IMR-90 (cell line): ENCODE measurements at regions not wholly inside any gene's neighbourhood (a gene's known extent, or its start where the extent isn't known, plus 50 kb on each side); places are given as distances from the start of the nearest gene placed in this dataset.

Experiments
- ATAC-seq: fragments of 200-7000 bp; cut with Tn5 transposase; 2 replicates; pipeline ENCODE4 v1.9.1; 2020; ENCODE audit warnings: low read depth, mild to moderate bottlenecking, moderate library complexity
- BruUV-seq: library from RNA; stranded (reverse); fragments of 400-500 nt; replicated peaks from 2 replicates; lab custom pipeline; 2021; lab: Mats Ljungman, UMichigan
- CTCF ChIA-PET: fragments of 300-600 bp; formaldehyde crosslinking; extraction: SDS; loops from one replicate; lab custom pipeline; 2021; ENCODE audit warnings: antibody characterized with exemption; lab: Yijun Ruan, JAX
- POLR2A ChIA-PET: fragments of 300-600 bp; sonication (Branson Sonifier 250); formaldehyde crosslinking; loops from one replicate; lab custom pipeline; 2022; ENCODE audit warnings: antibody characterized with exemption; ENCODE audit not compliant: unreplicated experiment; lab: Charles Lee
- DNase-seq: peaks from one replicate; pipeline ENCODE4 v3.0.0; 2013
- H2AFZ ChIP-seq: replicated peaks from 2 replicates; pipeline ENCODE3; 2013; ENCODE audit warnings: low read length, mild to moderate bottlenecking; ENCODE audit not compliant: poor library complexity
- H2AK5ac ChIP-seq: 2 replicates; pipeline ENCODE4 v1.6.1; 2013; ENCODE audit warnings: low read depth, low read length, inconsistent platforms
- H2AK9ac ChIP-seq: replicated peaks from 2 replicates; pipeline ENCODE3; 2013; ENCODE audit warnings: mild to moderate bottlenecking, low read depth, low read length, moderate library complexity; ENCODE audit not compliant: poor library complexity
- H2BK120ac ChIP-seq: 2 replicates; pipeline ENCODE4 v1.6.1; 2013; ENCODE audit warnings: low read depth, low read length, inconsistent platforms
- H2BK15ac ChIP-seq: 3 replicates; pipeline ENCODE4 v1.6.1; 2013; ENCODE audit warnings: low read depth, low read length, inconsistent platforms
- H2BK20ac ChIP-seq: 2 replicates; pipeline ENCODE4 v1.6.1; 2013; ENCODE audit warnings: low read depth, mild to moderate bottlenecking, inconsistent platforms, low read length, moderate library complexity
- H2BK5ac ChIP-seq: 2 replicates; pipeline ENCODE4 v1.6.1; 2013; ENCODE audit warnings: mild to moderate bottlenecking, low read depth, low read length, inconsistent platforms; ENCODE audit not compliant: poor library complexity, severe bottlenecking
- H3K14ac ChIP-seq: replicated peaks from 2 replicates; pipeline ENCODE4 v1.6.1; 2013; ENCODE audit warnings: low read depth, low read length, inconsistent platforms
- H3K18ac ChIP-seq: 2 replicates; pipeline ENCODE4 v1.6.1; 2013; ENCODE audit warnings: low read depth, low read length, control low read depth
- H3K23ac ChIP-seq: 2 replicates; pipeline ENCODE4 v1.6.1; 2013; ENCODE audit warnings: low read depth, low read length, inconsistent platforms
- H3K27ac ChIP-seq: 2 replicates; pipeline ENCODE4 v1.5.1; 2013; ENCODE audit warnings: mild to moderate bottlenecking, control low read depth, low read length; ENCODE audit not compliant: insufficient read depth
- H3K27me3 ChIP-seq: 2 replicates; pipeline ENCODE4 v1.6.1; 2013; ENCODE audit warnings: low read length; ENCODE audit not compliant: control insufficient read depth, insufficient read depth
- H3K36me3 ChIP-seq: 2 replicates; pipeline ENCODE4 v1.6.1; 2013; ENCODE audit warnings: low read length, mixed read lengths; ENCODE audit not compliant: control insufficient read depth, insufficient read depth
- H3K4ac ChIP-seq: 2 replicates; pipeline ENCODE4 v1.6.1; 2013; ENCODE audit warnings: low read depth, low read length, inconsistent platforms
- H3K4me1 ChIP-seq: 2 replicates; pipeline ENCODE4 v1.6.1; 2013; ENCODE audit warnings: low read length, mixed read lengths; ENCODE audit not compliant: control insufficient read depth, insufficient read depth
- H3K4me2 ChIP-seq: 2 replicates; pipeline ENCODE4 v1.6.1; 2013; ENCODE audit warnings: low read depth, mild to moderate bottlenecking, control low read depth, low read length, moderate library complexity
- H3K4me3 ChIP-seq: 2 replicates; pipeline ENCODE4 v1.5.1; 2013; ENCODE audit warnings: low read depth, mild to moderate bottlenecking, control low read depth, low read length, moderate library complexity; ENCODE audit not compliant: insufficient read depth
- H3K56ac ChIP-seq: 2 replicates; pipeline ENCODE4 v1.6.1; 2013; ENCODE audit warnings: low read length, inconsistent platforms; ENCODE audit not compliant: insufficient read depth; ENCODE audit errors: extremely low read depth
- H3K79me1 ChIP-seq, 2 experiments: 2 replicates each; pipeline ENCODE4 v1.6.1; 2013; ENCODE audit warnings: low read length in 2 of 2, inconsistent platforms in 1 of 2, low read depth in 1 of 2
- H3K9ac ChIP-seq: 2 replicates; pipeline ENCODE4 v1.6.1; 2013; ENCODE audit warnings: low read depth, low read length, control low read depth
- H3K9me1 ChIP-seq: 2 replicates; pipeline ENCODE4 v1.6.1; 2013; ENCODE audit warnings: low read length, inconsistent platforms; ENCODE audit not compliant: insufficient read depth
- H3K9me3 ChIP-seq: 2 replicates; pipeline ENCODE4 v1.6.1; 2013; ENCODE audit warnings: low read length; ENCODE audit not compliant: control insufficient read depth, insufficient read depth
- H4K20me1 ChIP-seq: 2 replicates; pipeline ENCODE4 v1.6.1; 2013; ENCODE audit warnings: low read length, inconsistent platforms; ENCODE audit not compliant: insufficient read depth
- H4K5ac ChIP-seq: 2 replicates; pipeline ENCODE4 v1.6.1; 2013; ENCODE audit warnings: mild to moderate bottlenecking, low read depth, low read length, control low read depth
- H4K8ac ChIP-seq, 2 experiments: 2 replicates each; pipeline ENCODE4 v1.6.1; 2013; ENCODE audit warnings: low read depth in 2 of 2, low read length in 2 of 2, control low read depth in 1 of 2, inconsistent platforms in 1 of 2
- H4K91ac ChIP-seq: 2 replicates; pipeline ENCODE4 v1.6.1; 2013; ENCODE audit warnings: low read depth, low read length, inconsistent platforms; ENCODE audit not compliant: insufficient read depth
- CHD1 ChIP-seq: IDR thresholded peaks from 2 replicates; pipeline ENCODE4 v1.6.1; 2012; ENCODE audit warnings: low read depth, low read length, improper control_type of control experiment
- FOS ChIP-seq: fragments of 150-350 bp; IDR thresholded peaks from 2 replicates; pipeline ENCODE4 v1.6.1; 2016; ENCODE audit warnings: low read depth, low read length
- MAZ ChIP-seq: IDR thresholded peaks from 2 replicates; pipeline ENCODE4 v1.6.1; 2012; ENCODE audit warnings: low read depth, mild to moderate bottlenecking, low read length, improper control_type of control experiment, moderate library complexity, borderline replicate concordance
- MXI1 ChIP-seq: IDR thresholded peaks from 2 replicates; pipeline ENCODE4 v1.6.1; 2012; ENCODE audit warnings: low read depth, mild to moderate bottlenecking, low read length, moderate library complexity, borderline replicate concordance
- RAD21 ChIP-seq: IDR thresholded peaks from 2 replicates; pipeline ENCODE4 v1.6.1; 2012; ENCODE audit warnings: low read length, improper control_type of control experiment
- RCOR1 ChIP-seq: IDR thresholded peaks from 2 replicates; pipeline ENCODE4 v1.6.1; 2012; ENCODE audit warnings: mild to moderate bottlenecking, low read length, improper control_type of control experiment; ENCODE audit not compliant: insufficient replicate concordance
- RFX5 ChIP-seq: IDR thresholded peaks from 2 replicates; pipeline ENCODE4 v1.8.0; 2012; ENCODE audit warnings: low read depth, mild to moderate bottlenecking, low read length, moderate library complexity
- SMC3 ChIP-seq: fragments of 150-350 bp; IDR thresholded peaks from 2 replicates; pipeline ENCODE4 v1.6.1; 2016; ENCODE audit warnings: low read depth, mild to moderate bottlenecking, antibody characterized with exemption, low read length, moderate library complexity
- WGBS, 2 experiments: methylation state at CpG; one replicate each; pipeline versions ENCODE4 v1.1.5 to v1.1.7; 2013; ENCODE audit warnings: missing lambda C conversion rate in 2 of 2; ENCODE audit not compliant: insufficient read length in 1 of 2; ENCODE audit errors: extremely low coverage in 2 of 2; 5-methylcytosine and 5-hydroxymethylcytosine counted together
- dilution Hi-C: fragments of 300-500 bp; cut with HindIII; formaldehyde crosslinking; loops from one replicate; pipeline ENCODE4 v1.14.3; 2018; ENCODE audit warnings: low sequenced_read_pairs; ENCODE audit not compliant: unreplicated experiment
- in situ Hi-C: fragments of 300-500 bp; cut with MboI; formaldehyde crosslinking; loops from 3 replicates; pipeline ENCODE4 v1.14.3; 2019; ENCODE audit warnings: low sequenced_read_pairs, inconsistent platforms, mixed read lengths
- intact Hi-C: fragments of 100-400 bp; cut with micrococcal nuclease; formaldehyde crosslinking; loops from 2 replicates; pipeline ENCODE4 v1.10.0; 2022

GRCh38 chr5:152701305-152701949 is 296.3 kb upstream of the NMUR2 start:
- in situ Hi-C loops: no loop called here
- dilution Hi-C loops: no loop called here

More at GRCh38 chr5:152701305-152701949, 296.3 kb upstream of the NMUR2 start:
- no TSS peak for BruUV-seq
- no peak overlapping the region for H2BK120ac ChIP-seq
- no peaks in the 10 kb centered on the region for H4K20me1 ChIP-seq
- ATAC-seq: no peak
- no peak overlapping the region for H3K4ac ChIP-seq
- intact Hi-C loops: no loop called here
- no peaks in the 10 kb centered on the region for H3K9me1 ChIP-seq
- H2AFZ ChIP-seq: no peak overlapping the region
- no peak overlapping the region for H3K27ac ChIP-seq
- H2BK5ac ChIP-seq: no peak overlapping the region
- ChIA-PET CTCF (no interaction called here), POLR2A (no interaction called here)
- H3K4me1 ChIP-seq: no peaks in the 10 kb centered on the region
- H4K91ac ChIP-seq: no peak overlapping the region
- H3K14ac ChIP-seq: no peak overlapping the region
- H3K23ac ChIP-seq: no peak overlapping the region
- no peaks in the 10 kb centered on the region for H3K36me3 ChIP-seq
- no CpG with 5 or more reads among the region's 2 CpGs for WGBS, 2 experiments
- H3K56ac ChIP-seq: no peak overlapping the region
- no peak overlapping the region for H3K4me3 ChIP-seq
- peaks cover 7% of the 10 kb centered on the region for H3K9me3 ChIP-seq
- H3K18ac ChIP-seq: no peak overlapping the region
- H3K79me1 ChIP-seq: no peaks in the 10 kb centered on the region
- no peak overlapping the region for H2AK5ac ChIP-seq
- no peak overlapping the region for H3K9ac ChIP-seq
- TF ChIP-seq RAD21 (no peak), RCOR1 (no peak), FOS (no peak), SMC3 (no peak), RFX5 (no peak), CHD1 (no peak), MAZ (no peak), MXI1 (no peak)
- no peak overlapping the region for H2BK20ac ChIP-seq
- no peak overlapping the region for H2AK9ac ChIP-seq
- no peak overlapping the region for H4K5ac ChIP-seq
- DNase-seq: no peak
- H4K8ac ChIP-seq: no peak overlapping the region
- H2BK15ac ChIP-seq: no peak overlapping the region
- H3K4me2 ChIP-seq: no peak overlapping the region
- no peaks in the 10 kb centered on the region for H3K27me3 ChIP-seq
